OCI-LY1 (cell line): ENCODE measurements at regions not wholly inside any gene's neighbourhood (a gene's known extent, or its start where the extent isn't known, plus 50 kb on each side); places are given as distances from the start of the nearest gene placed in this dataset.
A peak's percentile ranks its signal among the peaks of the same experiment; 100 is the strongest.

Source experiments
- H2AFZ ChIP-seq: fragments of 200-600 bp; sonication (generic), shearing (Covaris generic); 2 replicates; pipeline ENCODE4 v1.6.0; 2014; ENCODE audit warnings: antibody characterized with exemption, mild to moderate bottlenecking, low read length
- H3F3A ChIP-seq: fragments of 200-600 bp; sonication (generic), shearing (Covaris generic); 2 replicates; pipeline ENCODE4 v1.6.0; 2014; ENCODE audit warnings: mild to moderate bottlenecking, antibody characterized with exemption, low read length, moderate library complexity; ENCODE audit not compliant: insufficient read depth
- H3K27ac ChIP-seq: fragments of 200-600 bp; sonication (generic); 2 replicates; pipeline ENCODE4 v1.5.1; 2014; ENCODE audit warnings: low read length, mixed run types, mild to moderate bottlenecking, low read depth; ENCODE audit not compliant: poor library complexity, severe bottlenecking
- H3K27me3 ChIP-seq: fragments of 200-600 bp; sonication (generic); 2 replicates; pipeline ENCODE4 v1.6.0; 2014; ENCODE audit warnings: antibody characterized with exemption, mild to moderate bottlenecking, low read length, moderate library complexity; ENCODE audit not compliant: insufficient read depth
- H3K36me3 ChIP-seq: fragments of 200-600 bp; sonication (generic); 2 replicates; pipeline ENCODE4 v1.6.1; 2014; ENCODE audit warnings: mild to moderate bottlenecking, antibody characterized with exemption, low read length, moderate library complexity, mixed read lengths; ENCODE audit not compliant: insufficient read depth
- H3K4me1 ChIP-seq: fragments of 200-600 bp; sonication (generic); 2 replicates; pipeline ENCODE4 v1.5.1; 2014; ENCODE audit warnings: mild to moderate bottlenecking, low read length, moderate library complexity; ENCODE audit not compliant: insufficient read depth, severe bottlenecking
- H3K4me2 ChIP-seq: fragments of 200-600 bp; sonication (generic), shearing (Covaris generic); 2 replicates; pipeline ENCODE4 v1.6.1; 2014; ENCODE audit warnings: low read length
- H3K4me3 ChIP-seq: fragments of 200-600 bp; sonication (generic); 2 replicates; pipeline ENCODE4 v1.5.1; 2014; ENCODE audit warnings: low read length, low read depth, mild to moderate bottlenecking, mixed read lengths; ENCODE audit not compliant: poor library complexity, severe bottlenecking
- H3K79me2 ChIP-seq: fragments of 200-600 bp; shearing (Covaris generic); 2 replicates; pipeline ENCODE4 v1.6.1; 2016; ENCODE audit warnings: mixed run types, low read length, mixed read lengths; ENCODE audit not compliant: insufficient read depth
- H3K9ac ChIP-seq: fragments of 200-600 bp; sonication (generic), shearing (Covaris generic); 2 replicates; pipeline ENCODE4 v1.6.1; 2014; ENCODE audit warnings: mild to moderate bottlenecking, low read length, mixed read lengths
- H3K9me2 ChIP-seq: fragments of 200-600 bp; sonication (generic), shearing (Covaris generic); 2 replicates; pipeline ENCODE4 v1.6.1; 2014; ENCODE audit warnings: low read depth, mild to moderate bottlenecking, low read length, mixed read lengths
- H3K9me3 ChIP-seq: fragments of 200-600 bp; shearing (Covaris generic); 2 replicates; pipeline ENCODE4 v1.6.1; 2014; ENCODE audit warnings: low read length, mixed read lengths
- H4K20me1 ChIP-seq: fragments of 200-600 bp; sonication (generic), shearing (Covaris generic); 2 replicates; pipeline ENCODE4 v1.6.0; 2016; ENCODE audit warnings: mild to moderate bottlenecking, low read length; ENCODE audit not compliant: insufficient read depth
- EZH2 ChIP-seq: fragments of 200-600 bp; sonication (generic), shearing (Covaris generic); IDR thresholded peaks from 2 replicates; pipeline ENCODE4 v1.8.0; 2017; ENCODE audit warnings: borderline replicate concordance, mixed run types, mild to moderate bottlenecking, antibody characterized with exemption, low read length, moderate library complexity, mixed read lengths
- TF ChIP-seq, protein P1 (sequence below): fragments of 200-600 bp; sonication (generic), shearing (Covaris generic); IDR thresholded peaks from 2 replicates; pipeline ENCODE4 v1.5.1; 2017; ENCODE audit warnings: mild to moderate bottlenecking, antibody characterized with exemption, low read length, moderate library complexity, mixed read lengths

DNA sequence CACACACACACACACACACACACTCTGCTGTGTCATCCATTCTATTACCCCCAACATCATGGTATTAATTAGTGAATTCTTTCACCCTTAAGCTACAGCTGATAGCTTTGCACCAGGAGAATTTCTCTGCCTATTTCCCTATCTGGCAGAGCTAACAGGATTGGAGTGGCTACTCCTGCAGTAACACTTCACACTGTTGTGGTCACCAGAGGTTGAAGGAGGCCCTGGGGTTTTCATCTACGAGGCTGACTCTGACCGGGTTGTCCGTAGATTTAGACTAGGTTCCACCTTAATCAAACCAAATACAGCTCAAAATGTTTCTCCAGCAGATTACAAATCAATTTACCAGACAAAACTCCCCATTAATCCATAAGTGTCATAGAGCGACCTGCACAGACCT is 69.2 kb upstream of the RIPOR2 start:
- no peak overlapping the region for H2AFZ ChIP-seq
- H3K4me1 ChIP-seq, result peaks cover 17% of the 10 kb centered on the region
- no peak overlapping the region for H3K4me3 ChIP-seq
- TF ChIP-seq, protein P1, sequence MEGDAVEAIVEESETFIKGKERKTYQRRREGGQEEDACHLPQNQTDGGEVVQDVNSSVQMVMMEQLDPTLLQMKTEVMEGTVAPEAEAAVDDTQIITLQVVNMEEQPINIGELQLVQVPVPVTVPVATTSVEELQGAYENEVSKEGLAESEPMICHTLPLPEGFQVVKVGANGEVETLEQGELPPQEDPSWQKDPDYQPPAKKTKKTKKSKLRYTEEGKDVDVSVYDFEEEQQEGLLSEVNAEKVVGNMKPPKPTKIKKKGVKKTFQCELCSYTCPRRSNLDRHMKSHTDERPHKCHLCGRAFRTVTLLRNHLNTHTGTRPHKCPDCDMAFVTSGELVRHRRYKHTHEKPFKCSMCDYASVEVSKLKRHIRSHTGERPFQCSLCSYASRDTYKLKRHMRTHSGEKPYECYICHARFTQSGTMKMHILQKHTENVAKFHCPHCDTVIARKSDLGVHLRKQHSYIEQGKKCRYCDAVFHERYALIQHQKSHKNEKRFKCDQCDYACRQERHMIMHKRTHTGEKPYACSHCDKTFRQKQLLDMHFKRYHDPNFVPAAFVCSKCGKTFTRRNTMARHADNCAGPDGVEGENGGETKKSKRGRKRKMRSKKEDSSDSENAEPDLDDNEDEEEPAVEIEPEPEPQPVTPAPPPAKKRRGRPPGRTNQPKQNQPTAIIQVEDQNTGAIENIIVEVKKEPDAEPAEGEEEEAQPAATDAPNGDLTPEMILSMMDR, result no peak
- no peak for TF ChIP-seq EZH2
- no peaks in the 10 kb centered on the region for H3K36me3 ChIP-seq
- no peaks in the 10 kb centered on the region for H4K20me1 ChIP-seq
- H3K79me2 ChIP-seq, result no peaks in the 10 kb centered on the region
- H3K27ac ChIP-seq, result no peak overlapping the region
- H3K9me3 ChIP-seq, result no peaks in the 10 kb centered on the region
- no peaks in the 10 kb centered on the region for H3K27me3 ChIP-seq
- H3K4me2 ChIP-seq, result no peak overlapping the region
- no peaks in the 10 kb centered on the region for H3K9me2 ChIP-seq
- H3F3A ChIP-seq, result no peaks in the 10 kb centered on the region
- no peak overlapping the region for H3K9ac ChIP-seq

DNA sequence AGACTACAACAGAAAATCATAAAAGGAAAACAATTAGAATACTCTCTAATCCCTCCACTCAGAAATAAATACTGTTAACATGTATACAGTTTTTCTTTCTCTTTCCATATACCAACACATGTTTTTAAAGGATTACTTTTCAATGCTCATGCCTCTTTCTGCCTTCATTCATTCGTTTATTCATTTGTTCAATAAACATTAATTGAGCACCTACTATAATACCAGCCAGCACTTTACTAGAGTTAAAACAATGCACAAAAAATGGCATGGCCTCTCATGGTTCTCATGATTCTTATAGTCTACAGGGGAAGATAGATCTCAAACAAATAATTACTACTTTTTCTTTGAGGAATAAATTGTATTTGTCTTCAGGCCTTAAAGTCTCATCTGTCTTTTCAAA is 70.3 kb upstream of the RIPOR2 start:
- TF ChIP-seq, protein P1, result no peak
- TF ChIP-seq EZH2, result no peak
- H3K79me2 ChIP-seq, result no peaks in the 10 kb centered on the region
- no peaks in the 10 kb centered on the region for H3K27me3 ChIP-seq
- H3K4me3 ChIP-seq, result no peak overlapping the region
- H3K27ac ChIP-seq, result peak overlapping the region; percentile 22
- H3K36me3 ChIP-seq, result no peaks in the 10 kb centered on the region
- H2AFZ ChIP-seq, result no peak overlapping the region
- H3K9me2 ChIP-seq, result no peaks in the 10 kb centered on the region
- no peak overlapping the region for H3K4me2 ChIP-seq
- peaks cover 17% of the 10 kb centered on the region for H3K4me1 ChIP-seq
- H3K9ac ChIP-seq, result no peak overlapping the region
- H4K20me1 ChIP-seq, result no peaks in the 10 kb centered on the region
- no peaks in the 10 kb centered on the region for H3K9me3 ChIP-seq
- H3F3A ChIP-seq, result no peaks in the 10 kb centered on the region

DNA sequence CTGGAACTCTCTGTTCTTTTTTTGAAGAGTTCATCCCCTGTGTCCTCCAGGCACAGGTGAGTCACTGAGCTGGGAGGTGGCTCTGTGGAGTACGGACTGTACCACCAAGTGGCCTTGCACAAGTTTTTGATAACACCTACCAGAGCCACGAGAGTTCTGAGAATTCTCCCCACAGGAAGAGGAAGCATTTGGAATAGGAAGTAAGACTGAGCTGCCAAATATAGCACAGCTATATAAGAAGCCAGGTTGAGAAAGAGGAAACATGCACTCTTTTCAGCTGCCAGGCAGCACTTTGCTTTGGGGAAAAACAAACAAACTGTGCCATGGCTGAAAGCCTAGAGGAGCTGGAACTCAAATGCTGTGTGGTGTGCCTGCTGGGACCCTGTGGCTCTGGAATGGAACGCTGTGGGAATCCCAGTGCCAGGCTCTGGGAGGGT is 70.8 kb upstream of the RIPOR2 start:
- Histone ChIP-seq H3K27ac (peak overlapping the region; percentile 22), H3K9ac (no peak overlapping the region), H3F3A (no peaks in the 10 kb centered on the region), H3K27me3 (no peaks in the 10 kb centered on the region), H3K4me3 (no peak overlapping the region), H4K20me1 (no peaks in the 10 kb centered on the region), H3K9me2 (no peaks in the 10 kb centered on the region), H3K4me1 (peaks cover 17% of the 10 kb centered on the region), H3K9me3 (no peaks in the 10 kb centered on the region), H2AFZ (no peak overlapping the region), H3K36me3 (no peaks in the 10 kb centered on the region), H3K4me2 (peak overlapping the region; percentile 11; the same call in 1 of the 2 replicates), H3K79me2 (no peaks in the 10 kb centered on the region)
- TF ChIP-seq, protein P1, result no peak
- TF ChIP-seq EZH2, result no peak
